Naive B cell (primary cell): ENCODE measurements at regions not wholly inside any gene's neighbourhood (a gene's known extent, or its start where the extent isn't known, plus 50 kb on each side); places are given as distances from the start of the nearest gene placed in this dataset.

Experiments used
- ATAC-seq, 2 donors: fragments of 150-1000 bp; cut with Tn5 transposase; 2 replicates each; pipeline ENCODE4 v1.10.0; 2021; ENCODE audit warnings: low read depth in 2 of 2, mild to moderate bottlenecking in 2 of 2, moderate library complexity in 2 of 2
- DNase-seq: peaks from one replicate; pipeline ENCODE4 v3.0.0; 2022
- H3K27ac Mint-ChIP-seq, 6 donors: one replicate each; pipeline ENCODE4 v1.8.0; 2020 to 2022; ENCODE audit warnings: mild to moderate bottlenecking in 6 of 6, mixed read lengths in 6 of 6, moderate library complexity in 5 of 6, inconsistent platforms in 2 of 6
- H3K27me3 Mint-ChIP-seq, 3 donors: one replicate each; pipeline ENCODE4 v1.8.0; 2021 to 2022; ENCODE audit warnings: mixed read lengths in 3 of 3, mild to moderate bottlenecking in 1 of 3
- H3K36me3 Mint-ChIP-seq, 2 donors: one replicate each; pipeline ENCODE4 v1.8.0; 2020 to 2022; ENCODE audit warnings: mixed read lengths in 2 of 2, inconsistent platforms in 1 of 2, mild to moderate bottlenecking in 1 of 2
- H3K4me1 Mint-ChIP-seq, 3 donors: one replicate each; pipeline ENCODE4 v1.8.0; 2020 to 2022; ENCODE audit warnings: mixed read lengths in 3 of 3, inconsistent platforms in 1 of 3, mild to moderate bottlenecking in 1 of 3, moderate library complexity in 1 of 3
- H3K4me3 Mint-ChIP-seq, 8 donors: one replicate each; pipeline ENCODE4 v1.8.0; 2020 to 2022; ENCODE audit warnings: mild to moderate bottlenecking in 8 of 8, mixed read lengths in 8 of 8, moderate library complexity in 8 of 8, inconsistent platforms in 2 of 8
- H3K9me3 Mint-ChIP-seq, 7 donors: one replicate each; pipeline ENCODE4 v1.8.0; 2020 to 2022; ENCODE audit warnings: mixed read lengths in 7 of 7, mild to moderate bottlenecking in 5 of 7, inconsistent platforms in 2 of 7, moderate library complexity in 1 of 7

GRCh38 chr9:86668488-86668887 is 278.8 kb downstream of the GAS1 start:
- ATAC-seq (no peak), DNase-seq (no peak)
- peaks cover 0 to 16% (median 10%) of the 10 kb centered on the region in 7 donors for H3K9me3 Mint-ChIP-seq
- H3K27me3 Mint-ChIP-seq: peaks cover 0 to 9% (median 4%) of the 10 kb centered on the region in 3 donors
- no peaks in the 10 kb centered on the region for H3K36me3 Mint-ChIP-seq
- no peak overlapping the region for H3K27ac Mint-ChIP-seq
- H3K4me1 Mint-ChIP-seq: no peaks in the 10 kb centered on the region
- H3K4me3 Mint-ChIP-seq: no peak overlapping the region

GRCh38 chr9:86667307-86667706 is 280.0 kb downstream of the GAS1 start:
- Mint-ChIP-seq H3K4me1 (no peaks in the 10 kb centered on the region), H3K27me3 (peaks cover 0 to 9% (median 4%) of the 10 kb centered on the region in 3 donors), H3K36me3 (no peaks in the 10 kb centered on the region), H3K27ac (no peak overlapping the region), H3K4me3 (no peak overlapping the region), H3K9me3 (peaks cover 0 to 16% (median 10%) of the 10 kb centered on the region in 7 donors)
- no peak for ATAC-seq
- no peak for DNase-seq

DNA sequence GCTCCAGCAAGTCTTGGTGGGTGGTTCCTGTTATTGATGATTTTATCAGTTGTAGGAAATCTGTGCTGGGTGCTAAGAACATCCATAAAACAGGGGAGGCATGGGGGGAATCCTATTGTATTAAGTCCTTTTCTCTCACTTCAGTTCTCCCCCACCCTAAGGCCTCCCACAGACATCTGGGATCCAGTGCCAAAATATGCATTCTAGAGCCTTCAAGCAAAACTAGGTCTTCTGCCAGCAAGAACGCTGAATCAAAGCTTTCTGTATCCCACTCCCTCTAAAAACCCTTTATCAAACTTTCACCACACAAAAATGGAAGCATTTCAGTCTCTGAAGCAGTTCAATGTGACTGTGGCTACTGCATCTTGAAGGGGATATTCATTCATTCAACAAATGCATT is 281.9 kb downstream of the GAS1 start:
- Mint-ChIP-seq H3K4me3 (no peak overlapping the region), H3K27ac (no peak overlapping the region), H3K27me3 (peaks cover 0 to 9% (median 4%) of the 10 kb centered on the region in 3 donors), H3K9me3 (peaks cover 0 to 9% (median 5%) of the 10 kb centered on the region in 7 donors), H3K4me1 (no peaks in the 10 kb centered on the region), H3K36me3 (no peaks in the 10 kb centered on the region)
- ATAC-seq: no peak
- DNase-seq: no peak

DNA sequence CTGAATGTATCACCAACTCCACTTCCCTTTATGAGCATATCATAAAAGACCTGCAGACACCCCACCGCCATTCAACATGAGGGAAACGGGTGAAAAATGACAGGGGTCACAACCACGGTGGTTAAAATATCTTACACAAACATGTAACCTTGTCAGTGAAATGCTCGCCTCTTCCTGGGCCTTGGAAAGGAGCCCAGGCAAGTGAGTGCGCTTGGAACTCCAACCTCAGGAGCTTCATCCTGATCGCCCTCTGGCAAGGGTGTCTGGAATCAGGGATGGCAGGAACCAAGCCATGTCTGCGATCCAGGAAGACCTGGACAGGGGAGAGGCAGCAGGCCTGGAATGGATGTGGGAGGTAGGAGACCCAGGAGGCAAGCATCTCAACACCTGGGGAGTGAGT is 282.7 kb downstream of the GAS1 start:
- H3K4me1 Mint-ChIP-seq: no peaks in the 10 kb centered on the region
- no peak overlapping the region for H3K4me3 Mint-ChIP-seq
- peaks cover 0 to 6% (median 5%) of the 10 kb centered on the region in 7 donors for H3K9me3 Mint-ChIP-seq
- H3K27ac Mint-ChIP-seq: no peak overlapping the region
- ATAC-seq (no peak), DNase-seq (no peak)
- H3K27me3 Mint-ChIP-seq: peaks cover 0 to 9% (median 4%) of the 10 kb centered on the region in 3 donors
- H3K36me3 Mint-ChIP-seq: no peaks in the 10 kb centered on the region

DNA sequence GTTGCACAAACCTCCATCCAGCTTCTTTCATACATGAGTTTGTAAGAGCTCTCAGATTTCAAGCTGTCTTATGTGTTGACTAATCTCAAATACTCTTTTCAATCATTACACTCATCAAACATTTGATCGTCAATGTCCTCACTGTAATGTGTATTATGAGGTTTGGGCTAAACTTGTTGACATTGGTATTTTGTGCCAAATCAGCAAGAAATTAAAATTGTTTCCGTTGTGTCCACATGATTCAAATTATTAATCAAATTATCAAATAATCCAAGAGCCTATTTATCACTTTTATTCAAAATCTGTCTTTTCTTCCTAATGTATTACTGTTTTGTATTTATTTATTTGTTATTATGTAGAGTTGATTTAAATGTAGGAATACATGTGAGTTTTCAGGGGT is 283.4 kb downstream of the GAS1 start:
- Mint-ChIP-seq H3K9me3 (peaks cover 0 to 5% (median 0%) of the 10 kb centered on the region in 7 donors), H3K27me3 (peaks cover 0 to 9% (median 4%) of the 10 kb centered on the region in 3 donors), H3K4me1 (no peaks in the 10 kb centered on the region), H3K27ac (no peak overlapping the region), H3K4me3 (no peak overlapping the region), H3K36me3 (no peaks in the 10 kb centered on the region)
- DNase-seq (no peak), ATAC-seq (no peak)

DNA sequence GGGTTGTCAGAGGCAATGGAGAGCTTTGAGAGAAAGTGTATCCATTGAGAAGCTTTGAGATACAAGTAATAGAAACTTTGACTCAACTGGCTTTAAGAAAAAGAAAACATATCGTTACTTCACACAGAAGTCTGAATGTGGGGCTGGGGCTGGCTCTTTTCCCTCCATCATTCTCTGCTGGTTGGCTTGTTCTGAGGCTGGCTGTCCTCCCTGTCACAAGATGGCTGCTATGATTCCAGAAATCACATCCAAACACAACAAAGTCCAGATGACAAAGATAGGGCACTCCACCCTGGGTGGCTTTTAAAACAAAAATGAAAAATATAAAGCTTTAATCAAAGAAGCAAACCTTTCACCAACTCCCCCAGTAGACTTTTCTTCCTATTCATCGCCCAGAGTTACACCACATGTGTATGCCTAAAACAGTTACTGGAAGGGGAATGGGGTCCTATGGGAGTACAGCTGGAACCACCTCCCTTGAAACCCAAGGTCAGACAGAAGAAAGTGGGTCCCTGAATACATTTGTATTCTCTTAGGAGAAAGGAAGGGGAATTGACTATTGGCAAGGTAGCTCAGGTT is 284.3 kb downstream of the GAS1 start:
- Mint-ChIP-seq H3K27me3 (peaks cover 0 to 9% (median 4%) of the 10 kb centered on the region in 3 donors), H3K9me3 (peaks cover 0 to 5% (median 2%) of the 10 kb centered on the region in 7 donors), H3K4me1 (no peaks in the 10 kb centered on the region), H3K4me3 (no peak overlapping the region), H3K36me3 (no peaks in the 10 kb centered on the region), H3K27ac (no peak overlapping the region)
- DNase-seq: no peak
- ATAC-seq: no peak

- no peaks in the 10 kb centered on the region for H3K4me1 Mint-ChIP-seq
- H3K9me3 Mint-ChIP-seq: peaks cover 0 to 7% (median 2%) of the 10 kb centered on the region in 7 donors
- no peak overlapping the region for H3K4me3 Mint-ChIP-seq
- DNase-seq (no peak), ATAC-seq (no peak)
- H3K27me3 Mint-ChIP-seq: peaks cover 0 to under 1% (median 0%) of the 10 kb centered on the region in 3 donors
- H3K36me3 Mint-ChIP-seq: no peaks in the 10 kb centered on the region
- H3K27ac Mint-ChIP-seq: no peak overlapping the region
Observed at GRCh38 chr9:86660146-86660943, 287.0 kb downstream of the GAS1 start.

- Mint-ChIP-seq H3K27me3 (no peaks in the 10 kb centered on the region), H3K36me3 (no peaks in the 10 kb centered on the region), H3K27ac (no peak overlapping the region), H3K9me3 (peaks cover 0 to 12% (median 2%) of the 10 kb centered on the region in 7 donors), H3K4me1 (no peaks in the 10 kb centered on the region), H3K4me3 (no peak overlapping the region)
- ATAC-seq (no peak), DNase-seq (no peak)
Observed at GRCh38 chr9:86659413-86660046, 287.8 kb downstream of the GAS1 start.

GRCh38 chr9:86655147-86655546 is 292.2 kb downstream of the GAS1 start:
- H3K27ac Mint-ChIP-seq: no peak overlapping the region
- H3K9me3 Mint-ChIP-seq: peaks cover 2 to 14% (median 7%) of the 10 kb centered on the region in 7 donors
- no peaks in the 10 kb centered on the region for H3K36me3 Mint-ChIP-seq

DNA sequence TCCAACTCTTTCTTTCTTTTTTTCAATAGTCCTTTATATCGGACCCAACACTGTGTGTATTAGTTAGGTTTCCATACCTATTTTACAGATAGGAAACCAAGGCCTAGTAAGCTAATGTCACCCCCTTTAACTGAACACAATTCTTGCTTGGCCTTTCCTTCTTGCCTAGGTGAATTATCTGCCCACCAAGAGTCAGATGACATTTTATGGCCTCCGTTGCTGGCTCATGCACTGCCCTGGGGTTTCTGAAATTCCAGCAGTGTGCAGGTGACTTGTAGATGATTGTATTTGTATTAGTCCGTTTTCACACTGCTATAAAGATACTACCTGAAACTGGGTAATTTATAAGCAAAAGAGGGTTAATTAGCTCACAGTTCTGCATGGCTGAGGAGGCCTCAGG is 293.8 kb downstream of the GAS1 start:
- H3K4me1 Mint-ChIP-seq: no peaks in the 10 kb centered on the region
- DNase-seq: no peak
- H3K27me3 Mint-ChIP-seq: peaks cover 0 to 5% (median 0%) of the 10 kb centered on the region in 3 donors
- no peaks in the 10 kb centered on the region for H3K36me3 Mint-ChIP-seq
- H3K9me3 Mint-ChIP-seq: peaks cover under 1 to 14% (median 7%) of the 10 kb centered on the region in 7 donors
- ATAC-seq: no peak
- no peak overlapping the region for H3K4me3 Mint-ChIP-seq
- H3K27ac Mint-ChIP-seq: no peak overlapping the region

More at GRCh38 chr9:86655147-86655546, 292.2 kb downstream of the GAS1 start:
- H3K27me3 Mint-ChIP-seq: peaks cover 0 to 5% (median 0%) of the 10 kb centered on the region in 3 donors
- H3K4me3 Mint-ChIP-seq: no peak overlapping the region
- no peak for DNase-seq
- H3K4me1 Mint-ChIP-seq: no peaks in the 10 kb centered on the region
- no peak for ATAC-seq

- no peak for DNase-seq
- no peak overlapping the region for H3K4me3 Mint-ChIP-seq
- peaks cover 0 to 5% (median 0%) of the 10 kb centered on the region in 3 donors for H3K27me3 Mint-ChIP-seq
- H3K9me3 Mint-ChIP-seq: peaks cover 0 to 14% (median 7%) of the 10 kb centered on the region in 7 donors
- H3K36me3 Mint-ChIP-seq: no peaks in the 10 kb centered on the region
- no peak for ATAC-seq
- H3K4me1 Mint-ChIP-seq: no peaks in the 10 kb centered on the region
- H3K27ac Mint-ChIP-seq: no peak overlapping the region
Observed at GRCh38 chr9:86652736-86653135, 294.6 kb downstream of the GAS1 start.

DNA sequence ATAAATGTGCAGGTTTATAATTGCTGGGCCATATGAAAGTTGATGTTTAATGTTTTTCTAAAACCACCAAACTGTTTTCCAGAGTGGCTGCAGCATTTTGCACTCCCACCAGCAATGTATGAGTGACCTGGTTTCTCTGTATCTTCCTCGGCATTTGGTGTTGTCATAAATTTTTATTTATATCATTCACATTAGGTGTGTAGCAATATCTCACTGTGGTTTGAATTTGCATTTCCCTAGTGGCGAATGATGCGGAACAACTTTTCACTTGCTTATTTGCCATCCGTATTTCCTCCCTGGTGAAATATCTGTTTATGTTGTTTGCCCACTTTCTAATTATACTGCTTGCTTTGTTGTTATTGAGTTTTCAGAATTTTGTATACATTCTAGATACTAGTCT is 295.7 kb upstream of the TUT7 start:
- H3K36me3 Mint-ChIP-seq: no peaks in the 10 kb centered on the region
- peaks cover 0 to 5% (median 0%) of the 10 kb centered on the region in 3 donors for H3K27me3 Mint-ChIP-seq
- DNase-seq (no peak), ATAC-seq (no peak)
- no peaks in the 10 kb centered on the region for H3K4me1 Mint-ChIP-seq
- H3K9me3 Mint-ChIP-seq: peaks cover 0 to 12% (median 4%) of the 10 kb centered on the region in 7 donors
- H3K4me3 Mint-ChIP-seq: no peak overlapping the region
- H3K27ac Mint-ChIP-seq: no peak overlapping the region

GRCh38 chr9:86648828-86649170 is 294.6 kb upstream of the TUT7 start:
- H3K27ac Mint-ChIP-seq: no peak overlapping the region
- H3K27me3 Mint-ChIP-seq: peaks cover 0 to 10% (median 0%) of the 10 kb centered on the region in 3 donors

More at GRCh38 chr9:86648828-86649170, 294.6 kb upstream of the TUT7 start:
- no peaks in the 10 kb centered on the region for H3K4me1 Mint-ChIP-seq
- DNase-seq: no peak
- no peak overlapping the region for H3K4me3 Mint-ChIP-seq
- H3K36me3 Mint-ChIP-seq: no peaks in the 10 kb centered on the region
- no peak for ATAC-seq
- peaks cover 0 to 11% (median 3%) of the 10 kb centered on the region in 7 donors for H3K9me3 Mint-ChIP-seq
